Omental fat pad (tissue), 3 donors: ENCODE measurements at regions not wholly inside any gene's neighbourhood (a gene's known extent, or its start where the extent isn't known, plus 50 kb on each side); places are given as distances from the start of the nearest gene placed in this dataset.

ENCODE experiments used
- ATAC-seq: fragments of 150-250 bp; one replicate; pipeline ENCODE4 v1.9.1; 2016; ENCODE audit warnings: mild to moderate bottlenecking, moderate library complexity; ENCODE audit not compliant: low FRiP score
- DNase-seq: peaks from one replicate; pipeline ENCODE4 v3.0.0-alpha.2; 2019; ENCODE audit warnings: low spot score
- CTCF ChIP-seq, 3 donors: fragments of 450-650 bp; IDR thresholded peaks; one replicate each; pipeline ENCODE4 v1.5.1; 2016 to 2017; ENCODE audit warnings: antibody characterized with exemption in 3 of 3, mild to moderate bottlenecking in 3 of 3, moderate library complexity in 2 of 3

DNA sequence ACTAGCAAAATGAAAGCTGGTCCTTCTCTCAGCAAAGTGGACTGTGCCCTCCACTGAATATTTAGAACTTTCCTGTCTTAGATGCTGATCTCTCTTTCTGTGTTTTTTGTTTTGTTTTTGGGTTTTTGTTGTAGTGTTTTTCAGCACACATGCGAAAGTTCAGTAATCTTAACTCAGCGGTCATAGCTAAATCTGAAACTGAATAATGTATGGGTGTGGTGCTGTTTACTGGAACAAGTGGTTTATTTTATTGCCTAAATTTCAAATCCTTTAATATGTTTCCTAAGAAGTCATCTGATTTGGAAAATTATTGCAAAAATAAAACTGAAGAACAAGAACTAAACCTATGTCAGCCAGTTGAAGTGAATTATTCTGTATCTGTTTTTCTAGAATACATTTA, 116.0 kb upstream of the LRIG3 start:
- no peak for ATAC-seq
- DNase-seq: no peak
- TF ChIP-seq CTCF (IDR thresholded peaks at IDR 0.05): no peak

DNA sequence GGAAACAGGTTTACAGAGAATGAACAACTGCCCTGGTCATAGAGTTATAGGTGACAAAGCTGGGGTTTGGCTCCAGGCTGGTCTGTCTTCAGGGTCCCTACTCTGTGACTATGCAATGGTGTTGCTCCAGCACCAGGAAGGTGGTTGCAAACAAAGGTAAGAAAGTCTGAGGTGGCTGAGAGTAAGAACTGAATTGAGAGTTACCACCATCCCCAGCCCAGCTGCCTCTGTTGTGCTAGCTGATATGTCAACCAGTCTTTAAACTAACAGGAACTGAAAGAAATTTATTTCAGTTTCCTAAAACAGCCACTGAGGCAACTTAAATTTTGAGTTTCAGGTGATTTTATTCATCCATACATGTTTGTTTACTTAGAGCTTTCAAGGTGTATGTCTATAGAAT, 111.0 kb upstream of the LRIG3 start:
- no peak for TF ChIP-seq CTCF (IDR thresholded peaks at IDR 0.05)
- ATAC-seq (no peak), DNase-seq (no peak)

DNA sequence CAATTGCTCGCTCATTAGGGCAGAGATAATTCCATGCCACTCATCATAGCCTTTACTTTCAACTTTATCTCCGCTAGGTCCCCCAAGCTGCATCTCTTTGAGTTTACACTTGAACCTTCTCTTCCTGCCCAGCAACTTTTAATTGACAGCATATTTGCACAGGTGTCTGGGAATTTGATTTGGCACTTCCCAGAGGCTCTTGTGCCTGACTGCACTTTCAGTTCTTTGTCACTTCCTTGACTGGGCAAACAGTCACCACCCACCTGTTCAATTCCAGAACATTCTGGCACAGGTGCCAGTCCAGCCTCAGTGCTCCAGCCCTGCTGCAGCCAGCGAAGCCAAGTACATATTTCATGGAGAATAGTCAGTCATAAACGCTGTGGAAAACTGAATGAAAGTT, 110.1 kb upstream of the LRIG3 start:
- ATAC-seq (no peak), DNase-seq (no peak)
- no peak for TF ChIP-seq CTCF (IDR thresholded peaks at IDR 0.05)

- ATAC-seq: no peak
- DNase-seq: no peak
- no peak for TF ChIP-seq CTCF (IDR thresholded peaks at IDR 0.05)
Measured at GRCh38 chr12:59027199-59027598, 106.9 kb upstream of the LRIG3 start.

GRCh38 chr12:59023861-59024424, 103.6 kb upstream of the LRIG3 start:
- DNase-seq: no peak
- no peak for TF ChIP-seq CTCF (IDR thresholded peaks at IDR 0.05)
- no peak for ATAC-seq

- ATAC-seq: no peak
- DNase-seq: no peak
- no peak for TF ChIP-seq CTCF (IDR thresholded peaks at IDR 0.05)
Measured at GRCh38 chr12:59020073-59020946, 100.0 kb upstream of the LRIG3 start.

DNA sequence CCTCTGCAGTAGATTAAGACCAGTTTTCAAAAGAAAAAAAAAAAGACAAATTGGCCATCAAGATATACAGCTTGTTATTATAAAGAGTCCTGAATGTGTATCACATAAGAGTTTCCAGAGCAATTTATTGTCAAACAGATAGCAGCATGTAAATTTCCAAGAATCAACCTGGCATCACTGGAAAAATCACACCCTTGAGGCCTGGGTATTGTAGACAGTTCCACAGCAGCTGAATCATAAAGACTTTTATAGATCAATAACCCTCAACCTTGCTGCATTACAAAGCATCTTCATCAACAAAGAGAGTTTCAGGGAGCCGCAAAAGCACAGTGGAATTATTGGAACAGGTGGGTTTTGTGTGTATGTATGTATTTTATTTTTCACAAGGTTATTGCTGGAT, 94.6 kb upstream of the LRIG3 start:
- DNase-seq (no peak), ATAC-seq (no peak)
- TF ChIP-seq CTCF (IDR thresholded peaks at IDR 0.05): no peak
